Gastrocnemius medialis (tissue), 4 donors: ENCODE measurements at regions not wholly inside any gene's neighbourhood (a gene's known extent, or its start where the extent isn't known, plus 50 kb on each side); places are given as distances from the start of the nearest gene placed in this dataset.

Experiments used
- CTCF ChIP-seq, 5 experiments: fragments of 450-650 bp in 3 of 5; fragments of 200-600 bp in 2 of 5; sonication (generic) in 2 of 5; IDR thresholded peaks in 4 of 5; conservative IDR thresholded peaks in 1 of 5; 1 replicate in 4 of 5; 2 replicates in 1 of 5; pipeline ENCODE4 v1.5.1; 2016 to 2019; ENCODE audit warnings: antibody characterized with exemption in 5 of 5, mild to moderate bottlenecking in 3 of 5, moderate library complexity in 3 of 5
- POLR2A ChIP-seq, 2 donors: fragments of 450-650 bp; IDR thresholded peaks; one replicate each; pipeline ENCODE4 v1.6.1; 2017; ENCODE audit warnings: antibody characterized with exemption in 2 of 2, mild to moderate bottlenecking in 2 of 2, moderate library complexity in 2 of 2

GRCh38 chr7:97307521-97308108, 190.1 kb downstream of the SDHAF3 start:
- TF ChIP-seq CTCF (IDR thresholded peaks at IDR 0.05 in 4 of 5, conservative IDR thresholded peaks at IDR 0.05 in 1 of 5) (no peak), POLR2A (IDR thresholded peaks at IDR 0.05) (no peak)
